ENCODE measurements at regions not wholly inside any gene's neighbourhood (a gene's known extent, or its start where the extent isn't known, plus 50 kb on each side); places are given as distances from the start of the nearest gene placed in this dataset.

GRCh38 chr2:43083710-43084698 lies 142.4 kb downstream of the ZFP36L2 start:
- DNase-seq, result no peak

GRCh38 chr2:43082903-43083677 lies 143.3 kb downstream of the ZFP36L2 start:
- DNase-seq, result no peak

GRCh38 chr2:43082111-43082894 lies 144.1 kb downstream of the ZFP36L2 start:
- no peak for DNase-seq

- DNase-seq, result no peak
These were observed 145.2 kb downstream of the ZFP36L2 start for GRCh38 chr2:43081131-43081765.

GRCh38 chr2:43080571-43081021 lies 145.8 kb downstream of the ZFP36L2 start:
- no peak for DNase-seq

GRCh38 chr2:43078781-43079755 lies 147.3 kb downstream of the ZFP36L2 start:
- DNase-seq, result no peak

GRCh38 chr2:43078301-43078700 lies 148.1 kb downstream of the ZFP36L2 start:
- no peak for DNase-seq

- DNase-seq, result no peak
These were observed 148.5 kb downstream of the ZFP36L2 start for GRCh38 chr2:43077876-43078275.

GRCh38 chr2:43076676-43077075 lies 149.7 kb downstream of the ZFP36L2 start:
- no peak for DNase-seq

- no peak for DNase-seq
These were observed 150.4 kb downstream of the ZFP36L2 start for GRCh38 chr2:43075811-43076585.

GRCh38 chr2:43075054-43075593 lies 151.3 kb downstream of the ZFP36L2 start:
- DNase-seq, result no peak

- no peak for DNase-seq
These were observed 151.8 kb downstream of the ZFP36L2 start for GRCh38 chr2:43074592-43075053.

- no peak for DNase-seq
These were observed 152.4 kb downstream of the ZFP36L2 start for GRCh38 chr2:43074052-43074451.

GRCh38 chr2:43073401-43073825 lies 153.0 kb downstream of the ZFP36L2 start:
- no peak for DNase-seq

- no peak for DNase-seq
These were observed 154.5 kb downstream of the ZFP36L2 start for GRCh38 chr2:43071599-43072550.

GRCh38 chr2:43070676-43071502 lies 155.5 kb downstream of the ZFP36L2 start:
- DNase-seq, result no peak

- DNase-seq, result no peak
These were observed 156.4 kb downstream of the ZFP36L2 start for GRCh38 chr2:43070030-43070429.

Data from NCI-H2107 (cell line).